K562 (cell line): ENCODE measurements at regions not wholly inside any gene's neighbourhood (a gene's known extent, or its start where the extent isn't known, plus 50 kb on each side); places are given as distances from the start of the nearest gene placed in this dataset.
"Not testable (repeated sequence)": the region's sequence is repeated elsewhere in the genome, so short reads cannot be mapped to it uniquely, and the experiment has no call there.

ENCODE experiments used
- ATAC-seq: fragments of 200-7000 bp; cut with Tn5 transposase; 3 replicates; pipeline ENCODE4 v1.9.1; 2020; ENCODE audit warnings: moderate library complexity
- BruUV-seq: library from RNA; stranded (reverse); fragments of 400-500 nt; replicated peaks from 2 replicates; lab custom pipeline; 2021; lab: Mats Ljungman, UMichigan
- CTCF ChIA-PET: fragments of 300-600 bp; formaldehyde crosslinking; extraction: SDS; loops from one replicate; lab custom pipeline; 2021; ENCODE audit warnings: low intra/inter-chr PET ratio; lab: Yijun Ruan, JAX
- POLR2A ChIA-PET: fragments of 300-600, 350-650 bp; sonication (Branson Sonifier 250); formaldehyde crosslinking; extraction: SDS; loops from one replicate; lab custom pipeline; 2021; ENCODE audit warnings: antibody characterized with exemption, inconsistent platforms; lab: Yijun Ruan, JAX
- DNase-seq, 4 experiments: peaks; one replicate each; pipeline versions ENCODE4 v3.0.0 to v3.0.0-alpha.2; 2011 to 2018; ENCODE audit warnings: low spot score in 3 of 4, mixed read lengths in 3 of 4; ENCODE audit errors: extremely low read depth in 1 of 4
- FAIRE-seq: peaks from 2 replicates; lab custom pipeline; 2011; peaks lifted over from hg19 to GRCh38; lab: Jason Lieb, UNC
- H2AFZ ChIP-seq: 2 replicates; pipeline ENCODE4 v1.6.0; 2011; ENCODE audit warnings: low read depth, low read length, control low read depth, inconsistent platforms
- H3K27ac ChIP-seq: fragments of 200-600 bp; 3 replicates; pipeline ENCODE4 v1.8.0; 2011; ENCODE audit warnings: low read depth, mild to moderate bottlenecking, control low read depth, inconsistent platforms, low read length, moderate library complexity, mixed read lengths; ENCODE audit errors: extremely low read depth
- H3K27me3 ChIP-seq, 2 experiments: fragments of 300-600 bp in 1 of 2; 2 replicates in 1 of 2; 3 replicates in 1 of 2; pipeline versions ENCODE4 v1.6.0 to v1.8.0; 2011; ENCODE audit warnings: inconsistent platforms in 2 of 2, low read length in 2 of 2, mild to moderate bottlenecking in 1 of 2, mixed read lengths in 1 of 2, moderate library complexity in 1 of 2; ENCODE audit not compliant: control insufficient read depth in 2 of 2, insufficient read depth in 2 of 2
- H3K36me3 ChIP-seq: fragments of 300-600 bp; 3 replicates; pipeline ENCODE4 v1.8.0; 2011; ENCODE audit warnings: mild to moderate bottlenecking, low read length, inconsistent platforms; ENCODE audit not compliant: control insufficient read depth, insufficient read depth
- H3K4me1 ChIP-seq, 2 experiments: fragments of 200-600 bp in 1 of 2; replicated peaks in 1 of 2; 2 replicates in 1 of 2; 3 replicates in 1 of 2; pipeline versions ENCODE4 v1.5.1 to v1.8.0; 2011; ENCODE audit warnings: inconsistent platforms in 2 of 2, low read length in 2 of 2, mild to moderate bottlenecking in 1 of 2, mixed read lengths in 1 of 2, moderate library complexity in 1 of 2; ENCODE audit not compliant: control insufficient read depth in 2 of 2, insufficient read depth in 2 of 2
- H3K4me2 ChIP-seq: 2 replicates; pipeline ENCODE4 v1.6.1; 2011; ENCODE audit warnings: low read length, control low read depth, inconsistent platforms, mixed read lengths; ENCODE audit not compliant: insufficient read depth
- H3K4me3 ChIP-seq: fragments of 200-600 bp; sonication (generic), shearing (Covaris generic); 2 replicates; pipeline ENCODE4 v1.5.1; 2016; ENCODE audit warnings: control low read depth, inconsistent platforms
- H3K79me2 ChIP-seq: fragments of 200-600 bp; 3 replicates; pipeline ENCODE4 v1.8.0; 2011; ENCODE audit warnings: low read length, inconsistent platforms; ENCODE audit not compliant: control insufficient read depth, insufficient read depth
- H3K9ac ChIP-seq, 2 experiments: 2 replicates each; pipeline versions ENCODE4 v1.6.0 to v1.6.1; 2011; ENCODE audit warnings: low read depth in 2 of 2, low read length in 2 of 2, control low read depth in 1 of 2, inconsistent platforms in 1 of 2, mild to moderate bottlenecking in 1 of 2, mixed read lengths in 1 of 2; ENCODE audit not compliant: insufficient read depth in 1 of 2
- H3K9me1 ChIP-seq: one replicate; pipeline ENCODE4 v1.6.0; 2011; ENCODE audit warnings: inconsistent platforms, mild to moderate bottlenecking, low read length, moderate library complexity; ENCODE audit not compliant: control insufficient read depth, insufficient read depth
- H3K9me3 ChIP-seq: replicated peaks from 2 replicates; pipeline ENCODE4 v1.5.1; 2011; ENCODE audit warnings: low read depth, low read length, inconsistent platforms; ENCODE audit not compliant: control insufficient read depth, insufficient read depth
- H4K20me1 ChIP-seq: replicated peaks from 2 replicates; pipeline ENCODE4 v1.6.1; 2011; ENCODE audit warnings: low read length, inconsistent platforms, mixed read lengths; ENCODE audit not compliant: control insufficient read depth, insufficient read depth
- KLF10 ChIP-seq: fragments of 250-450 bp; sonication (Bioruptor Pico); IDR thresholded peaks from 2 replicates; pipeline ENCODE4 v1.6.1; 2021; ENCODE audit warnings: matching md5 sums
- YY1 ChIP-seq, 3 experiments: IDR thresholded peaks; 2 replicates each; pipeline ENCODE4 v1.6.1; 2011; ENCODE audit warnings: low read length in 2 of 3, mild to moderate bottlenecking in 2 of 3, moderate library complexity in 2 of 3, borderline replicate concordance in 1 of 3, control low read depth in 1 of 3, low read depth in 1 of 3; ENCODE audit not compliant: insufficient read depth in 3 of 3, insufficient replicate concordance in 2 of 3, control insufficient read depth in 1 of 3, insufficient read length in 1 of 3; ENCODE audit errors: extremely low read depth in 1 of 3
- ZNF121 ChIP-seq: sonication (generic); formaldehyde crosslinking; conservative IDR thresholded peaks from 2 replicates; pipeline ENCODE4 v1.8.0; 2022; ENCODE audit warnings: missing genetic modification reagents
- WGBS: fragments of 100-300 bp; shearing (Covaris generic); methylation state at CpG from one replicate; pipeline ENCODE4 v1.1.6; 2016; ENCODE audit warnings: low coverage, mixed read lengths; ENCODE audit not compliant: insufficient coverage; ENCODE audit errors: missing lambda C conversion rate; 5-methylcytosine and 5-hydroxymethylcytosine counted together
- in situ Hi-C: fragments of 300-500 bp; cut with MboI; formaldehyde crosslinking; loops from 4 replicates; pipeline ENCODE4 v1.15.0; 2018; ENCODE audit warnings: inconsistent platforms, mixed read lengths
- intact Hi-C: fragments of 100-400 bp; cut with micrococcal nuclease; formaldehyde crosslinking; loops from 2 replicates; pipeline ENCODE4 v1.14.2; 2022

DNA sequence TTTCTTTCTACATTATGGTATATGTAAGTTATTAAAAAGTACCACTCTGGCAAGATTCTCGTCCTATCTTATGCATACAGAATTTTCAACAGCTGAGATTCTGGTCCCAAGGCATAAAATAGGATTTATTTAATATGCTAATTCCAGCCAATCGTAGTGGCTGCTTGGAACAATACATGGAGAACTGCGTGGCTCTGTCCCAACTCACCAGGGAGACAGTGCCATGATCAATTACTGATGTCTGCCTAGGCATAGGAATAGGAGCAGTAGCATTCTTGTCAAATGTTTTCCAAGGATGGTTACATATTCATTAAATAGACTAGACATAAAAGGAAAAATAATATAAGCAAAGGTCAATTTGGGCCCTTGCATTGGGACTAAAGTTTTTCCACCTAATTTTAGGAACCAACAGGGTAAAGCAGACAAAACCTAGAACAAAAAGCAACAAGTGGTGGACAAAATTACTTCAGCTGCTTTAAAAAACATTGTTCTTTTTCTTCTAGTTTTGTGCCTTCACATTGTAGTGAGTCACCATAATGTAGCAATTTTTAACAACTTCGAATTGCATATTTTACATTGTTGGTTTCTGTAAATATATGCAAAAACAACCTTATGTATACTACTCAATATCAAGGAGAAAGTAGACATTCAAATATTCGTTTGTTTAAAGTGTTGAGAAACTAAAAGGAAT lies 232.8 kb upstream of the ATP5MC3 start:
- Histone ChIP-seq H3K4me1 (peaks cover 6 to 10% of the 10 kb centered on the region in 2 experiments; a peak in 4 of 5 replicates), H3K9me3 (no peaks in the 10 kb centered on the region), H4K20me1 (no peaks in the 10 kb centered on the region; the same call in 1 of the 2 replicates), H3K9ac (no peak overlapping the region), H3K4me2 (no peak overlapping the region), H3K27ac (no peak overlapping the region), H2AFZ (no peak overlapping the region), H3K4me3 (no peak overlapping the region), H3K9me1 (no peaks in the 10 kb centered on the region), H3K36me3 (no peaks in the 10 kb centered on the region), H3K79me2 (no peaks in the 10 kb centered on the region), H3K27me3 (no peaks in the 10 kb centered on the region)
- FAIRE-seq = no peak
- DNase-seq = no peak
- no TSS peak for BruUV-seq
- POLR2A ChIA-PET = no interaction called here
- 2% methylated on average over 5 of the region's 5 CpGs for WGBS
- CTCF ChIA-PET = interaction anchor here (0.6 to 1.5 kb wide), 4 partner anchors 15 to 684 kb away, joined by 3 to 5 read pairs (median 4); no protein-coding TSS in a partner anchor
- no peak for ATAC-seq
- TF ChIP-seq ZNF121 (no peak), KLF10 (CRISPR knock-in tag) (no peak), YY1 (IDR thresholded peaks at IDR 0.05; ENCODE audit: borderline replicate concordance in 1 of 3, control insufficient read depth in 1 of 3, extremely low read depth in 1 of 3, insufficient read depth in 3 of 3, insufficient read length in 1 of 3, insufficient replicate concordance in 2 of 3, low read depth in 1 of 3, low read length in 2 of 3) (no peak)
- intact Hi-C loops (loop anchor here (2.0 to 10.0 kb wide), 2 partner anchors 440 to 672 kb away; no protein-coding TSS in a partner anchor), in situ Hi-C loops (no loop called here)

DNA sequence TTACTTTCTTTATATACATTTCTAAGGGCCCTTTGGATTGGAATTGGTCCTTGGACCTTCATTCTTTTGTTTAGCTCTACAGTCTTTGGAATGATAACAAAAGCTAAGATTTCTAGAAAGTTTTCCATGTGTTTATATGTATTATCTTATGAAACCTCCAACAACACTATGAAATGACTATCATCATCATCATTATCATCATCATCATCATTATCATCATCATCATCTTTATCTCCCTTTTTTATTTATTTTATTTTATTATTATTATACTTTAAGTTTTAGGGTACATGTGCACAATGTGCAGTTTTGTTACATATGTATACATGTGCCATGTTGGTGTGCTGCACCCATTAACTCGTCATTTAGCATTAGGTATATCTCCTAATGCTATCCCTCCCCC lies 229.4 kb upstream of the ATP5MC3 start:
- H3K4me3 ChIP-seq, H3K9ac ChIP-seq, H3K27ac ChIP-seq, H2AFZ ChIP-seq, H3K4me2 ChIP-seq, BruUV-seq, ATAC-seq, H3K27me3 ChIP-seq, H4K20me1 ChIP-seq, DNase-seq, H3K36me3 ChIP-seq, H3K79me2 ChIP-seq, H3K9me1 ChIP-seq, H3K9me3 ChIP-seq, H3K4me1 ChIP-seq, FAIRE-seq, POLR2A ChIA-PET, in situ Hi-C loops: not testable (repeated sequence)
- intact Hi-C loops = loop anchor here (10.0 kb wide), 1 partner anchor 444 kb away; no protein-coding TSS in a partner anchor
- CTCF ChIA-PET = interaction anchor here (0.5 kb wide), 1 partner anchor 307 kb away, joined by 3 read pairs; no protein-coding TSS in a partner anchor
- no CpG with 5 or more reads among the region's 1 CpG for WGBS
